ENCODE measurements at regions not wholly inside any gene's neighbourhood (a gene's known extent, or its start where the extent isn't known, plus 50 kb on each side); places are given as distances from the start of the nearest gene placed in this dataset.

GRCh38 chr10:36500266-36500665 is 625.1 kb upstream of the ANKRD30A start:
- TF ChIP-seq, protein P1, sequence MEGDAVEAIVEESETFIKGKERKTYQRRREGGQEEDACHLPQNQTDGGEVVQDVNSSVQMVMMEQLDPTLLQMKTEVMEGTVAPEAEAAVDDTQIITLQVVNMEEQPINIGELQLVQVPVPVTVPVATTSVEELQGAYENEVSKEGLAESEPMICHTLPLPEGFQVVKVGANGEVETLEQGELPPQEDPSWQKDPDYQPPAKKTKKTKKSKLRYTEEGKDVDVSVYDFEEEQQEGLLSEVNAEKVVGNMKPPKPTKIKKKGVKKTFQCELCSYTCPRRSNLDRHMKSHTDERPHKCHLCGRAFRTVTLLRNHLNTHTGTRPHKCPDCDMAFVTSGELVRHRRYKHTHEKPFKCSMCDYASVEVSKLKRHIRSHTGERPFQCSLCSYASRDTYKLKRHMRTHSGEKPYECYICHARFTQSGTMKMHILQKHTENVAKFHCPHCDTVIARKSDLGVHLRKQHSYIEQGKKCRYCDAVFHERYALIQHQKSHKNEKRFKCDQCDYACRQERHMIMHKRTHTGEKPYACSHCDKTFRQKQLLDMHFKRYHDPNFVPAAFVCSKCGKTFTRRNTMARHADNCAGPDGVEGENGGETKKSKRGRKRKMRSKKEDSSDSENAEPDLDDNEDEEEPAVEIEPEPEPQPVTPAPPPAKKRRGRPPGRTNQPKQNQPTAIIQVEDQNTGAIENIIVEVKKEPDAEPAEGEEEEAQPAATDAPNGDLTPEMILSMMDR (conservative IDR thresholded peaks at IDR 0.05) = no peak
- no peak for TF ChIP-seq EZH2 (IDR thresholded peaks at IDR 0.05; ENCODE audit: low read depth)
